ENCODE measurements at regions not wholly inside any gene's neighbourhood (a gene's known extent, or its start where the extent isn't known, plus 50 kb on each side); places are given as distances from the start of the nearest gene placed in this dataset.

DNA sequence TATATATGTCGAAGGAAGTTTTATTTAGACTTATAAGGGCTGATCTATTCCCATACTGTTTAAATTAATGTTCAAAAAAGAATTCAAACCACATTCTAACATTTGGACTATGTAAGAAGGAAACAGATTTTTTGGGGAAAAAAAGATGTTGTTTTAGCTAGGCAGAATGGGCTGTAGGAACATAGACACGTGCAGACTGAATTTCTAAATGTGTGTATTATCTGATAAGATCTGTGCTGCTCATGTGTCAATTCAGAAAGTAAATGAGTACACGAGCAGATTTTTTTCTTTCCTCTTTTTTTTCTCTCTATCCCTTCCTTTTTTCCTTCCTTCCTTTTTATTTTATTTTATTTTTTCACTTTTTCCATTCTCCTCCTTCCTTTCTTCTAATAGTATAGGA is 259.5 kb upstream of the KCNH8 start:
- H3K4me3 Mint-ChIP-seq: no peak overlapping the region
- H3K27ac Mint-ChIP-seq: no peak overlapping the region
- H3K4me1 Mint-ChIP-seq: peaks cover 11% of the 10 kb centered on the region
- CTCF ChIA-PET: no interaction called here
- no peaks in the 10 kb centered on the region for H3K9me3 Mint-ChIP-seq (ENCODE audit: low read depth)
- no peak for DNase-seq
- H3K27me3 Mint-ChIP-seq: peaks cover 34% of the 10 kb centered on the region
- peaks cover 3% of the 10 kb centered on the region for H3K36me3 Mint-ChIP-seq
- ATAC-seq: no peak

DNA sequence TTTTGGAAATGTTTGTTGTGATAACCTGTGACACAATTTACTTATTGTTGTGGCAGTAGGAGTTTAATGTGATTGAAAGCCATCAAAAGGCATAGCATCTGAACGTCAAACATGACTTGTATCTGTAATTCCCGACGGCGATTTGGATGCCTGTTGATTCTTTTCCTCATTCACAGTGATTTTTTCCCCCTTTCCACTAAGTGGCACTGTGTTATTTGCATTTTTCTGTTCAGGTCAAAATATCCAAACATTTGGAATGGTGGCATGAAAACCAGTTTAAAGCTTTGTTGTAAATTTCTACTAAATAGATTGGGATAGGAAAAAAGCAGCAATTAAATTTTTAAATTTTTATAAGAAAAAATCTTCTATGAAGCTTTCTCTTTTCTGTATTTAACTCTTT is 259.9 kb upstream of the KCNH8 start:
- Mint-ChIP-seq H3K4me1 (peaks cover 11% of the 10 kb centered on the region), H3K27ac (no peak overlapping the region), H3K27me3 (peaks cover 38% of the 10 kb centered on the region), H3K4me3 (no peak overlapping the region), H3K9me3 (ENCODE audit: low read depth) (no peaks in the 10 kb centered on the region), H3K36me3 (peaks cover 3% of the 10 kb centered on the region)
- CTCF ChIA-PET: no interaction called here
- DNase-seq (no peak), ATAC-seq (no peak)

DNA sequence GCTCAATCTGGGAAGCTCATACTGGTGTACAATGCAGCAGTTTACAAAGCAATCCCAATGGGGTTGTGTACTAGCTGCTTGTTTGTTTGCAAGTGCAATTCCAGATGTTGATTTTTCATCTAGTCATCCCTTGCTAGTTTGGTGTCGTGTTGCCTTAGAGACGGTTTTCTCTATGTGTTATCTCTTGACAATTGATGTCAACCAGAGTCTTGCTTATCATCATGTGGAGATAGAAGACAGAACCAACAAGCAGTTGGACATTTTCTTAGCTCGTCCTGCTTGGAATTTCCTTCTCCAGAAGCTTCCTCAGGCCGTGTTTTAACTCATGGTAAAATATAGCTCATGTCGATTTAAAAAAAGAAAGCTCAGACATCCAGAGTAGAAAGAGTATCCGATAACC is 262.0 kb upstream of the KCNH8 start:
- Mint-ChIP-seq H3K27ac (no peak overlapping the region), H3K27me3 (peaks cover 33% of the 10 kb centered on the region), H3K4me3 (no peak overlapping the region), H3K4me1 (peaks cover 2% of the 10 kb centered on the region), H3K9me3 (ENCODE audit: low read depth) (no peaks in the 10 kb centered on the region), H3K36me3 (peaks cover 3% of the 10 kb centered on the region)
- ATAC-seq (no peak), DNase-seq (no peak)
- CTCF ChIA-PET: no interaction called here

DNA sequence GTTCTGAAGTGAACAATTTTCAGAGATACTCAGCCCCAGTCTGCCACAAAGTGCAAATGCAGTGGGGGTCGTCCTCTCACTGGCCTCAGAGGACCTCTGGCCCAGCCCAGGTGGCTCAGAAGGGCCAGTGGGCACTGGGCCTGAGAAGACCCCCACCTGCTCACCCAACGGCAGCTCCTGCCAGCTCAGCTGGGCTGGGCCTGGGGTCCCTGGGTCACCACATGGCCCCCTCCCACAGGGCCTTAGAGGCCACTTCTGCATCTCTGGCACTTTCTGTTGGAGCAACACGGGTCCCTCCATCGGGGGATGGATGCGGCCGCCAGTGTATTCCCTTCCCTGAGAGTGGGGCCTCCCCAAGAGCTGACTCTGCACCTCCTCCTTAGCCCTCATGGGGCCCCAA is 262.7 kb upstream of the KCNH8 start:
- ATAC-seq (no peak), DNase-seq (no peak)
- Mint-ChIP-seq H3K4me3 (no peak overlapping the region), H3K27ac (no peak overlapping the region), H3K9me3 (ENCODE audit: low read depth) (no peaks in the 10 kb centered on the region), H3K4me1 (no peaks in the 10 kb centered on the region), H3K27me3 (peaks cover 30% of the 10 kb centered on the region), H3K36me3 (peaks cover 3% of the 10 kb centered on the region)
- CTCF ChIA-PET: no interaction called here

DNA sequence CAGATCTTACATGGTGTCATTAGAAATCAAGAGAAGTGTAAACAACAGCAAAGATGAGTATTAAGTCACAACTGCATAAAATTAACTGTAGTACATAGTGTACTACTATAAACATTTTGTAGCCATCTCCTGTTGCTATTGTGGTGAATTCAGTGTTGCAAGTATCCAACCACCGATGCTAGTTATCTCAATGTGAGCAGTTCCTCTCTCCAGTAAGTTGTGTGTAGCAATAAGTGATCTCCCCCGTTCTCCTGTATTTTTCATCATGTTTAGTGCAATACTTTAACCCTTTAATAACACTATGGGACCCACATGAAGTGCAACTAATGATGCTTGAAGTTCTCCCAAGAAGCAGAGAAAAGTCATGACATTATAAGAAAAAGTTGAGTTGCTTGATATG is 264.7 kb upstream of the KCNH8 start:
- peaks cover 29% of the 10 kb centered on the region for H3K27me3 Mint-ChIP-seq
- no peak for ATAC-seq
- H3K36me3 Mint-ChIP-seq: peaks cover 3% of the 10 kb centered on the region
- no peaks in the 10 kb centered on the region for H3K4me1 Mint-ChIP-seq
- CTCF ChIA-PET: no interaction called here
- H3K27ac Mint-ChIP-seq: no peak overlapping the region
- H3K9me3 Mint-ChIP-seq (ENCODE audit: low read depth): no peaks in the 10 kb centered on the region
- DNase-seq: no peak
- no peak overlapping the region for H3K4me3 Mint-ChIP-seq

DNA sequence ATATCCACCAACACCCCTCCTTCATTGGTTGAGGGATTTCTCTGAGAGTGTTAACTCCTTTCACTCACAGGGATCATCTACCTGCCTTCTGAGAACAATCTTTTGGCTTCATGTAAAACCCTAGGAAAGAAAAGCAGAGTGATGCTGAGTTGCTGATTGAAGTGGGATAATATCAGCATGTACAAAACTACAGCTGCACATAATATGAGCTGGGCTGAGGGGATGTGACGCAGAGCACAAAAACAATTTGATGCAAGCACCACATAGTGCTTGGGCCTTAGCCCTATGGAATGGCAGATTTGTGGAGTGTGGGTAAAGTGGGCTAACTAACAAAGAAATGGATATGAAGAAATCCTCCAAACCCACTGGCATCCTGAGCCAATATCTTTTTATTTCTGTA is 267.6 kb upstream of the KCNH8 start:
- no peak for ATAC-seq
- no peaks in the 10 kb centered on the region for H3K9me3 Mint-ChIP-seq (ENCODE audit: low read depth)
- DNase-seq: no peak
- H3K4me3 Mint-ChIP-seq: no peak overlapping the region
- H3K27me3 Mint-ChIP-seq: peaks cover 14% of the 10 kb centered on the region
- no peak overlapping the region for H3K27ac Mint-ChIP-seq
- CTCF ChIA-PET: no interaction called here
- no peaks in the 10 kb centered on the region for H3K4me1 Mint-ChIP-seq
- no peaks in the 10 kb centered on the region for H3K36me3 Mint-ChIP-seq

DNA sequence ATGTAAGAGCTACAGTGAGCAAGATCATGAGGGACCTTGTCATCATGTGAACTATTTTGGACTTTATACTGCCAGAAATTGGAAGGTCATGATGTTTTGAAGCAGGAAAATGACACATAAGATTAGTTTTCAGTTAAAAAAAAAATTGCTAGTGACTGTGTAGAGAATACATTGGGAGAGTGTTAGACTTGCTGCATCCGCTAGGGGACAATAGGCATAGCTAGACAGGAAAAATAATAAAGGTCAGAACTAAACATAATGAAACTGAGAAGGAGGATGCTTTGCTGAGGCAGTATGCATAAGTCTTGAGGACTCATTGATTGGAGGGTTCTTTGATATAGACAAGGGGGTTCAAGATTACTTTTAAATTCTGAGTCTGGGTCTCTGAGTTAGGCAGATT is 275.8 kb upstream of the KCNH8 start:
- no peak for DNase-seq
- no peak overlapping the region for H3K4me3 Mint-ChIP-seq
- H3K36me3 Mint-ChIP-seq: peaks cover 1% of the 10 kb centered on the region
- CTCF ChIA-PET: interaction anchor here (1.1 kb wide), 1 partner anchor 9 kb away, joined by 3 read pairs; no protein-coding TSS in a partner anchor
- no peak for ATAC-seq
- H3K4me1 Mint-ChIP-seq: peaks cover 5% of the 10 kb centered on the region
- no peaks in the 10 kb centered on the region for H3K9me3 Mint-ChIP-seq (ENCODE audit: low read depth)
- H3K27me3 Mint-ChIP-seq: no peaks in the 10 kb centered on the region
- H3K27ac Mint-ChIP-seq: no peak overlapping the region

DNA sequence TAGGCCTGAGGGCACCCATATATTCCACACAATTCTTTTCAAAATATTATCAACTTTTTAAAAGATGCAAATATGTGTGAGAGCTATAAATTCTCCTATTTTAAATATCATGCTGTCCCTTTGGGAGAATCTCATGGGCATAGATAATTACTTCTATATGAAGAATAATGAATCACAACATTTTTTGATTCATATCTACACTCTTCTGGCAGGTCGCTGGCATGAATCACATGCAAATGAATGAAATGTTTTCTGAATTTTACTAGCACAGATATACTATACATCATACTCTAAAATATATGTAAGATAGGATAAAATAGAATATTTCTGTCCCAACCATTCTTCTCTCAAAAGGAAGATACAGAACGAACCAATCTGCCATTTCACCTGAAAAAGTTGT is 277.7 kb upstream of the KCNH8 start:
- CTCF ChIA-PET: no interaction called here
- no peak for ATAC-seq
- DNase-seq: no peak
- Mint-ChIP-seq H3K27ac (no peak overlapping the region), H3K36me3 (peaks cover 1% of the 10 kb centered on the region), H3K4me3 (no peak overlapping the region), H3K27me3 (peaks cover 2% of the 10 kb centered on the region), H3K9me3 (ENCODE audit: low read depth) (no peaks in the 10 kb centered on the region), H3K4me1 (peaks cover 5% of the 10 kb centered on the region)

DNA sequence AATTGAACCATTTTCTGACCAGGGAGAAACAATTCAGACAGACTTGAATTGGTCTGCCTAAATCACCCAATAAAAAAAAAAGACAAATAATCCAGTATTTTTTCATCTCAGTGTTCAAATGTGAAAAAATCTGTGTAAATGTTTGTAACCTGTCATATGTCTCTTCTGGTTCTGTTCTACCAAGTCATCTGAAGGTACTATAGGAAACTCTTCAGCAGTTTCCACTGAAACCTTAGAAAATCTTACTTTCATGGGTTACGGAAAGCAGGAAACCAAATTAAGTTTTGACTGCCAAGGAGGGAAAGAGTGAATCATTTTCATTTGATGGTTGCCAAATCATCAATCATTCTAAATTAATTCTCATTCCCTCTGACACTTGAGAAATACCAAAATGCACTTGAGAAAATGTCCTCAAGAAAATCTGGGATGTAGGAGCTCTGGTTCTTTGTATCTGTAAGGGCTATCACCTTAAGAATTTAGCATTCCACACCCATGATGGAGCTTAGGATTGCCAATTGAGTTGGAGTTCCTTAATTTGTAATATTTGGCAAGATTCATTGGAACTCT is 278.2 kb upstream of the KCNH8 start:
- Mint-ChIP-seq H3K4me3 (no peak overlapping the region), H3K9me3 (ENCODE audit: low read depth) (no peaks in the 10 kb centered on the region), H3K4me1 (peaks cover 5% of the 10 kb centered on the region), H3K27me3 (peaks cover 3% of the 10 kb centered on the region), H3K27ac (no peak overlapping the region), H3K36me3 (peaks cover 1% of the 10 kb centered on the region)
- CTCF ChIA-PET: no interaction called here
- ATAC-seq (no peak), DNase-seq (no peak)

DNA sequence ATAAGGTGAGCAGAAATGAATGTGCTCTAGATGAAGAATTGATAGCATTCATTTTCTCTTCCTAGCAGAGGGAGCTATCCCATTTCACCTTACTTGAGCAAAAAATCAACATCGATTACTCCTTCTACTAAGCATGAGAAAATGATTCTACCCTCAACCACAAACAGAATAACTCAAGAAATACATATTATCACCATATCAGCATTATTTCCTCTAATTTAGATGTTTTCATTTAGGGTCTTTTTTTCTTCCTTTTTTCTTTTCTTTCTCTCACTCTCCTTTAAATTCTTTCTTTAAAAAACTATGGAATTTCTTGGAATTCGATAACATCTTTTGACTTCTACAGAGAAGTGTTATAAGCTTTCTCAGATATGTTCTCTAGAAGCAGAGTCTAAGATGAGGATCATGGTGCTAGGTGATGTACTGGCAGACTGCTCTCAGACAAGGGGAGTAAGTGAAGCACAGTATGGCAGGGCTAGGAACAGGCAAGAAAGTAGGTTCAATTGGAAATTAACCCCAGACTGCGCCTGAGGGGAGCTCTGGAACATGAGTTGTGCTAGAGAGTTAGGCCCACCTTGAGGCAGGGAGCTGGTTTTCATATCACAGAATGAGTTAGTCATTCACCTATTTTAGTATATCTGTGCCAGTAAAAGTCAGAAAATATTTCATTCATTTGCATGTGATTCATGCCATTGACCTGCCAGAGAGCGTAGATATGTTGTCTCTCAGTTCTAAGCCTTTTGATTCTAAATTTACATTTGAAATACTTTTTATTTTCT is 279.2 kb upstream of the KCNH8 start:
- no peak for ATAC-seq
- CTCF ChIA-PET: no interaction called here
- no peak overlapping the region for H3K27ac Mint-ChIP-seq
- H3K9me3 Mint-ChIP-seq (ENCODE audit: low read depth): no peaks in the 10 kb centered on the region
- no peak overlapping the region for H3K4me3 Mint-ChIP-seq
- H3K36me3 Mint-ChIP-seq: peaks cover 1% of the 10 kb centered on the region
- DNase-seq: no peak
- peaks cover 5% of the 10 kb centered on the region for H3K4me1 Mint-ChIP-seq
- H3K27me3 Mint-ChIP-seq: peaks cover 3% of the 10 kb centered on the region

DNA sequence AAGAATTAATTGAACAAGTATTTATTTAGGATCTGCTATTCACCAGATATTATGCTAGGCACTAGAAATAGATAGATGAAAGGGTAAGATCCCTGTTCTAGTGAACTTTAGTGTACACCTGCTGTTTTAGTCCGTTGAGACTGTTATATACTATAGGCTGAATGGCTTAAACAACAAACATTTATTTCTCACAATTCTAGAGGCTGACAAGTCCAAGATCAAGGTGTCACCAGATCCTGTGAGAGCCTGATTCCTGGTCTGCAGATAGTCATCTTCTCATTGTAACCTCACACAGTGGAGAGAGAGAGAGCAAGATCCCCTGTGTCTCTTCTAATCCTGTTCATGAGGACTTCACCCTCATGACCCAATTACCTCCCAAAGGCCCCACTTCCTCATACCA is 281.4 kb upstream of the KCNH8 start:
- DNase-seq (no peak), ATAC-seq (no peak)
- Mint-ChIP-seq H3K27ac (no peak overlapping the region), H3K27me3 (peaks cover 5% of the 10 kb centered on the region), H3K4me3 (no peak overlapping the region), H3K4me1 (peaks cover 5% of the 10 kb centered on the region), H3K36me3 (peaks cover 1% of the 10 kb centered on the region), H3K9me3 (ENCODE audit: low read depth) (no peaks in the 10 kb centered on the region)
- CTCF ChIA-PET: no interaction called here

DNA sequence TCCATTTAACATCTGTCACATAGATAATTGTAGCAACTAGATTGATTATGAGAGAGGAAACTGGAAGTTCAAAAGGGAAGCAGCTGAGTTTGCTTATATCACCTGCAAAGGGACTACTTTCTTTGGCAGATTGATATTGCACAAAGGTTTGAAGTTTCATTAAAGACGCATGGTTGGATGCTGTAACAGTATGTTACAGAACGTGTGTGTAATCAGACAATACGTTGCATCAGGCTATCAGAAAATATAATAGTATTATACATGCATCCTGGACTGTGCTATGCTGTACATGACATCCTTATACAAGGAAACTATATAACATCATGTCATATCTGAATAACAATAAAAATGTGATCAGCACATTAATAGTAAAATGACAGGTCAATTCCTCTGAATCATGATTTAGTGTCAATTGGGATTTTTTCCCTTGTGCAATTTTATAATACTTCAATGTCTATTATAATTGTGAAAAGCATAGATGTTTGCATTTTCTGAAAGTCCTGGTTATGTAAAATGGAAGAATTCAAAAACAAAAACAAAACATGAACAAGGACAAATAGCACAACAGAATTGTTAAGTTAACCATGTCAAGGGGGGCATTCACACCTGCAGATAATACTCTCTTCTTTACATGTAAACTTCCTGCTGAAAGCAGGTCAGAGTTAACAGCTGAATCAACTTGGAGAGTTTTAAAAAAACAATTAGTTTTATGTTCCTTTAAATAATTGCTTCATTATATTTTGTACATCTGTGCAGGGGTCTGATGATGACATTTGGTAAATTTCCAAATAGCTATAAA is 283.2 kb upstream of the KCNH8 start:
- CTCF ChIA-PET: no interaction called here
- Mint-ChIP-seq H3K27me3 (peaks cover 5% of the 10 kb centered on the region), H3K4me1 (peaks cover 5% of the 10 kb centered on the region), H3K9me3 (ENCODE audit: low read depth) (no peaks in the 10 kb centered on the region), H3K4me3 (no peak overlapping the region), H3K36me3 (no peaks in the 10 kb centered on the region), H3K27ac (no peak overlapping the region)
- no peak for ATAC-seq
- no peak for DNase-seq

DNA sequence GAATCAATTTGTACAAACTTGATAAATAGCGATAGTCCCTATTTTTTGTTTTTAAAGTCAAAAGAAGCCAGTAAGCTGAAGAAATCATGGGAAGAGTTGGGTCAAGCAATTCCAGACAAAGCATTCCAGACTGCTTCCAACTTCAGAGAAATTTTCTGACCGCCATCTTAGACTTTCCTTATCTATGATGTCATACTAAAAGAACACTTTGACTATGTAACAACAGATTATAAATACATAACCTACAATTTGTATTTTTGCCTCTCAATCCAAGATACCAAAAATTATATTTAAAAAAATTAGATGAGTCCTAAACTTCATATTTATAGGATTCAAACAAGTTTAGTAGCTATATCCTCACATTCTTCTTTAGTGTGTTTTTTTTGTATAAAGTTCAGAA is 286.2 kb upstream of the KCNH8 start:
- Mint-ChIP-seq H3K4me3 (no peak overlapping the region), H3K36me3 (no peaks in the 10 kb centered on the region), H3K9me3 (ENCODE audit: low read depth) (no peaks in the 10 kb centered on the region), H3K27ac (no peak overlapping the region), H3K27me3 (peaks cover 8% of the 10 kb centered on the region), H3K4me1 (no peaks in the 10 kb centered on the region)
- DNase-seq (no peak), ATAC-seq (no peak)
- CTCF ChIA-PET: no interaction called here

DNA sequence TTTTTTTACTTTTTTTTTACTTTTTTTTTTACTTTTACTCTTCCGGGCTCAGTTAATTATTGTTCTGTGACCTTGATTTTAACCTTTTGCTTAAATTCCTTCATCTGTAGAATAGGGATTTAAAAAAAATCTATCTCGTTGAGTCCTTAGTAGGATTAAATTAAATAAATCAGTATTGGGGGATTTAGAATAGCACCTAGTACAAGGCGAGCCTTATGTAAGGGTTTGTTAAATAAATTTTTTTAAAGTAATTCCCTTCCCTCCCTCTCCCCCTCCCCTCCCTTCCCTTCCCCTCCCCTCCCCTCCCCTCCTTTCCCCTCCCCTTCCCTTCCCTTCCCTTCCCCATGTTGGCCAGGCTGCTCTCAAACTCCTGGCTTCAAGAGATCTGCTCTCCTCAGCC is 287.2 kb upstream of the KCNH8 start:
- DNase-seq (no peak), ATAC-seq (no peak)
- H3K4me1 Mint-ChIP-seq: no peaks in the 10 kb centered on the region
- no peaks in the 10 kb centered on the region for H3K36me3 Mint-ChIP-seq
- CTCF ChIA-PET: no interaction called here
- H3K27ac Mint-ChIP-seq: no peak overlapping the region
- peaks cover 8% of the 10 kb centered on the region for H3K27me3 Mint-ChIP-seq
- no peak overlapping the region for H3K4me3 Mint-ChIP-seq
- no peaks in the 10 kb centered on the region for H3K9me3 Mint-ChIP-seq (ENCODE audit: low read depth)
